Uterus (tissue), 2 donors: ENCODE measurements at regions not wholly inside any gene's neighbourhood (a gene's known extent, or its start where the extent isn't known, plus 50 kb on each side); places are given as distances from the start of the nearest gene placed in this dataset.

Source experiments
- POLR2A ChIP-seq, 2 donors: fragments of 450-650 bp; IDR thresholded peaks; one replicate each; pipeline ENCODE4 v1.6.1; 2016; ENCODE audit warnings: antibody characterized with exemption in 2 of 2, mild to moderate bottlenecking in 1 of 2, moderate library complexity in 1 of 2
- TF ChIP-seq, protein P1 (sequence below), 4 experiments: fragments of 200-600 bp in 2 of 4; fragments of 450-650 bp in 2 of 4; sonication (generic) in 2 of 4; IDR thresholded peaks; one replicate each; pipeline ENCODE4 v1.5.1; 2016 to 2019; ENCODE audit warnings: antibody characterized with exemption in 4 of 4, mild to moderate bottlenecking in 2 of 4, moderate library complexity in 1 of 4

- TF ChIP-seq POLR2A (IDR thresholded peaks at IDR 0.05), result no peak
- TF ChIP-seq, protein P1, sequence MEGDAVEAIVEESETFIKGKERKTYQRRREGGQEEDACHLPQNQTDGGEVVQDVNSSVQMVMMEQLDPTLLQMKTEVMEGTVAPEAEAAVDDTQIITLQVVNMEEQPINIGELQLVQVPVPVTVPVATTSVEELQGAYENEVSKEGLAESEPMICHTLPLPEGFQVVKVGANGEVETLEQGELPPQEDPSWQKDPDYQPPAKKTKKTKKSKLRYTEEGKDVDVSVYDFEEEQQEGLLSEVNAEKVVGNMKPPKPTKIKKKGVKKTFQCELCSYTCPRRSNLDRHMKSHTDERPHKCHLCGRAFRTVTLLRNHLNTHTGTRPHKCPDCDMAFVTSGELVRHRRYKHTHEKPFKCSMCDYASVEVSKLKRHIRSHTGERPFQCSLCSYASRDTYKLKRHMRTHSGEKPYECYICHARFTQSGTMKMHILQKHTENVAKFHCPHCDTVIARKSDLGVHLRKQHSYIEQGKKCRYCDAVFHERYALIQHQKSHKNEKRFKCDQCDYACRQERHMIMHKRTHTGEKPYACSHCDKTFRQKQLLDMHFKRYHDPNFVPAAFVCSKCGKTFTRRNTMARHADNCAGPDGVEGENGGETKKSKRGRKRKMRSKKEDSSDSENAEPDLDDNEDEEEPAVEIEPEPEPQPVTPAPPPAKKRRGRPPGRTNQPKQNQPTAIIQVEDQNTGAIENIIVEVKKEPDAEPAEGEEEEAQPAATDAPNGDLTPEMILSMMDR (IDR thresholded peaks at IDR 0.05), result no peak
Measured at GRCh38 chr12:40597133-40597532, 95.1 kb upstream of the CNTN1 start.
